H1 (cell line): ENCODE measurements at regions not wholly inside any gene's neighbourhood (a gene's known extent, or its start where the extent isn't known, plus 50 kb on each side); places are given as distances from the start of the nearest gene placed in this dataset.

Experiments
- CTCF ChIA-PET: fragments of 300-600 bp; sonication (Branson Sonifier 250); formaldehyde crosslinking; loops from one replicate; lab custom pipeline; 2021; ENCODE audit not compliant: partially characterized antibody; lab: Charles Lee
- POLR2A ChIA-PET: fragments of 300-600 bp; sonication (Branson Sonifier 250); formaldehyde crosslinking; loops from one replicate; lab custom pipeline; 2021; ENCODE audit warnings: inconsistent platforms; ENCODE audit not compliant: partially characterized antibody; lab: Charles Lee
- DNase-seq, 2 experiments: peaks; one replicate each; pipeline versions ENCODE4 v3.0.0 to v3.0.0-alpha.2; 2010 to 2022; ENCODE audit warnings: low spot score in 2 of 2, low read depth in 1 of 2, mixed read lengths in 1 of 2
- FAIRE-seq: peaks from 2 replicates; lab custom pipeline; 2011; peaks lifted over from hg19 to GRCh38; lab: Jason Lieb, UNC
- H2AFZ ChIP-seq: 2 replicates; pipeline ENCODE4 v1.8.1; 2012; ENCODE audit warnings: low read length, inconsistent platforms
- H2AK5ac ChIP-seq: 2 replicates; pipeline ENCODE4 v1.6.1; 2013; ENCODE audit warnings: low read depth, low read length
- H2BK120ac ChIP-seq: replicated peaks from 2 replicates; pipeline ENCODE3; 2013; ENCODE audit warnings: low read depth, low read length, inconsistent platforms
- H2BK12ac ChIP-seq: 2 replicates; pipeline ENCODE4 v1.6.1; 2013; ENCODE audit warnings: low read depth, low read length
- H2BK15ac ChIP-seq: 2 replicates; pipeline ENCODE4 v1.6.1; 2013; ENCODE audit warnings: low read length
- H2BK20ac ChIP-seq: 2 replicates; pipeline ENCODE4 v1.6.1; 2013; ENCODE audit warnings: low read length
- H2BK5ac ChIP-seq: 2 replicates; pipeline ENCODE4 v1.6.1; 2013; ENCODE audit warnings: low read depth, low read length
- H3K14ac ChIP-seq: 2 replicates; pipeline ENCODE4 v1.6.1; 2013; ENCODE audit warnings: inconsistent platforms; ENCODE audit not compliant: insufficient read length
- H3K18ac ChIP-seq: 2 replicates; pipeline ENCODE4 v1.6.1; 2013; ENCODE audit warnings: low read length; ENCODE audit errors: extremely low read depth
- H3K23ac ChIP-seq: 2 replicates; pipeline ENCODE4 v1.6.1; 2013; ENCODE audit warnings: inconsistent platforms; ENCODE audit not compliant: insufficient read length
- H3K23me2 ChIP-seq: 2 replicates; pipeline ENCODE4 v1.6.1; 2013; ENCODE audit warnings: low read depth, low read length
- H3K27ac ChIP-seq: 2 replicates; pipeline ENCODE4 v1.6.1; 2011; ENCODE audit warnings: low read depth, low read length, inconsistent platforms
- H3K27me3 ChIP-seq, 4 experiments: replicated peaks in 1 of 4; 1 replicate in 1 of 4; 2 replicates in 3 of 4; pipeline versions ENCODE4 v1.6.1 to v1.8.1; 2011 to 2013; ENCODE audit warnings: low read length in 3 of 4, mild to moderate bottlenecking in 3 of 4, inconsistent platforms in 2 of 4, mixed read lengths in 2 of 4, moderate library complexity in 1 of 4; ENCODE audit not compliant: control insufficient read depth in 3 of 4, insufficient read depth in 3 of 4; ENCODE audit errors: extremely low read depth in 1 of 4
- H3K36me3 ChIP-seq, 4 experiments: 2 replicates each; pipeline versions ENCODE4 v1.6.1 to v1.8.1; 2011 to 2013; ENCODE audit warnings: mild to moderate bottlenecking in 4 of 4, low read length in 3 of 4, moderate library complexity in 2 of 4, control low read depth in 1 of 4, inconsistent platforms in 1 of 4; ENCODE audit not compliant: insufficient read depth in 4 of 4, control insufficient read depth in 2 of 4
- H3K4ac ChIP-seq: replicated peaks from 2 replicates; pipeline ENCODE3; 2013; ENCODE audit warnings: low read length, low read depth, mixed read lengths, inconsistent platforms; ENCODE audit not compliant: insufficient read length
- H3K4me1 ChIP-seq, 4 experiments: replicated peaks in 1 of 4; 1 replicate in 1 of 4; 2 replicates in 3 of 4; pipeline versions ENCODE4 v1.6.1 to v1.8.1; 2011 to 2013; ENCODE audit warnings: low read length in 3 of 4, inconsistent platforms in 2 of 4, mixed read lengths in 1 of 4; ENCODE audit not compliant: insufficient read depth in 4 of 4, control insufficient read depth in 3 of 4
- H3K4me2 ChIP-seq, 2 experiments: 2 replicates each; pipeline versions ENCODE4 v1.6.1 to v1.8.1; 2011 to 2013; ENCODE audit warnings: low read depth in 2 of 2, low read length in 2 of 2, control low read depth in 1 of 2, inconsistent platforms in 1 of 2, mild to moderate bottlenecking in 1 of 2; ENCODE audit not compliant: insufficient read depth in 1 of 2
- H3K4me3 ChIP-seq, 4 experiments: fragments of 200-600, 300-600 bp in 1 of 4; sonication (generic), shearing (Covaris generic), sonication (Bioruptor Twin) in 1 of 4; 2 replicates each; pipeline versions ENCODE4 v1.5.1 to v1.8.1; 2011 to 2016; ENCODE audit warnings: low read length in 4 of 4, low read depth in 3 of 4, control low read depth in 2 of 4, inconsistent platforms in 2 of 4, mild to moderate bottlenecking in 2 of 4, mixed read lengths in 1 of 4, moderate library complexity in 1 of 4; ENCODE audit not compliant: insufficient read depth in 2 of 4; ENCODE audit errors: extremely low read depth in 1 of 4
- H3K56ac ChIP-seq: replicated peaks from 2 replicates; pipeline ENCODE3; 2013; ENCODE audit warnings: low read depth, mild to moderate bottlenecking, mixed read lengths, low read length, inconsistent platforms; ENCODE audit not compliant: insufficient read length
- H3K79me1 ChIP-seq: 2 replicates; pipeline ENCODE4 v1.6.1; 2013; ENCODE audit warnings: low read depth, low read length, control low read depth
- H3K79me2 ChIP-seq, 2 experiments: 2 replicates each; pipeline versions ENCODE4 v1.6.1 to v1.8.1; 2012 to 2013; ENCODE audit warnings: low read length in 2 of 2, mild to moderate bottlenecking in 2 of 2, inconsistent platforms in 1 of 2; ENCODE audit not compliant: insufficient read depth in 2 of 2, control insufficient read depth in 1 of 2
- H3K9ac ChIP-seq, 4 experiments: replicated peaks in 1 of 4; 1 replicate in 1 of 4; 2 replicates in 3 of 4; pipeline versions ENCODE4 v1.6.1 to v1.8.1; 2011 to 2013; ENCODE audit warnings: low read depth in 3 of 4, low read length in 3 of 4, control low read depth in 2 of 4, mild to moderate bottlenecking in 2 of 4, moderate library complexity in 2 of 4, inconsistent platforms in 1 of 4; ENCODE audit errors: extremely low read depth in 1 of 4
- H3K9me3 ChIP-seq, 2 experiments: 2 replicates each; pipeline versions ENCODE4 v1.6.1 to v1.8.1; 2012 to 2013; ENCODE audit warnings: mild to moderate bottlenecking in 2 of 2, moderate library complexity in 2 of 2, control low read depth in 1 of 2, inconsistent platforms in 1 of 2, low read depth in 1 of 2, low read length in 1 of 2, mixed read lengths in 1 of 2; ENCODE audit not compliant: insufficient read depth in 2 of 2
- H4K20me1 ChIP-seq, 2 experiments: replicated peaks in 1 of 2; 2 replicates each; pipeline versions ENCODE3 to v1.8.1; 2011 to 2013; ENCODE audit warnings: inconsistent platforms in 2 of 2, low read length in 2 of 2, mild to moderate bottlenecking in 1 of 2; ENCODE audit not compliant: insufficient read depth in 2 of 2, control insufficient read depth in 1 of 2
- H4K5ac ChIP-seq: 2 replicates; pipeline ENCODE4 v1.6.1; 2013; ENCODE audit warnings: low read length, low read depth, mixed read lengths, inconsistent platforms; ENCODE audit not compliant: insufficient read length
- H4K8ac ChIP-seq: 2 replicates; pipeline ENCODE4 v1.8.0; 2013; ENCODE audit warnings: mild to moderate bottlenecking, moderate library complexity, low read length, inconsistent platforms; ENCODE audit not compliant: insufficient read depth; ENCODE audit errors: extremely low read depth
- H4K91ac ChIP-seq: replicated peaks from 2 replicates; pipeline ENCODE3; 2013; ENCODE audit warnings: low read length, mixed read lengths, inconsistent platforms; ENCODE audit not compliant: insufficient read length
- CEBPB ChIP-seq: IDR thresholded peaks from 2 replicates; pipeline ENCODE4 v1.6.1; 2012; ENCODE audit warnings: low read depth, low read length
- CREB1 ChIP-seq: IDR thresholded peaks from 2 replicates; pipeline ENCODE4 v1.6.1; 2012; ENCODE audit warnings: inconsistent platforms
- GTF2F1 ChIP-seq: IDR thresholded peaks from 2 replicates; pipeline ENCODE4 v1.6.1; 2012; ENCODE audit warnings: low read depth, low read length, improper control_type of control experiment, borderline replicate concordance
- RAD21 ChIP-seq, 2 experiments: IDR thresholded peaks in 1 of 2; conservative IDR thresholded peaks in 1 of 2; 2 replicates each; pipeline ENCODE4 v1.6.1; 2011; ENCODE audit warnings: low read depth in 2 of 2, low read length in 2 of 2, improper control_type of control experiment in 1 of 2, inconsistent platforms in 1 of 2, mild to moderate bottlenecking in 1 of 2, moderate library complexity in 1 of 2
- SAP30 ChIP-seq: fragments of 300-600 bp; sonication (generic); IDR thresholded peaks from 2 replicates; pipeline ENCODE4 v1.7.1; 2012; ENCODE audit warnings: low read length, moderate library complexity, mild to moderate bottlenecking, inconsistent platforms; ENCODE audit not compliant: insufficient read depth, insufficient replicate concordance
- TAF1 ChIP-seq: IDR thresholded peaks from 2 replicates; pipeline ENCODE4 v1.6.1; 2011; ENCODE audit warnings: mild to moderate bottlenecking, low read depth, low read length
- TBP ChIP-seq: IDR thresholded peaks from 2 replicates; pipeline ENCODE4 v1.6.1; 2011; ENCODE audit warnings: low read depth, low read length, improper control_type of control experiment
- USF2 ChIP-seq: IDR thresholded peaks from 2 replicates; pipeline ENCODE4 v1.6.1; 2011; ENCODE audit warnings: low read length, improper control_type of control experiment
- WGBS, 2 experiments: shearing (Covaris generic) in 1 of 2; methylation state at CpG; one replicate each; pipeline versions ENCODE4 v1.1.6 to v1.1.7; 2013 to 2015; ENCODE audit warnings: low lambda C conversion rate in 2 of 2, mixed read lengths in 2 of 2, inconsistent platforms in 1 of 2, low coverage in 1 of 2, missing lambda C conversion rate in 1 of 2; ENCODE audit not compliant: insufficient replicate concordance in 2 of 2, insufficient coverage in 1 of 2, insufficient read length in 1 of 2; ENCODE audit errors: extremely low coverage in 1 of 2, missing lambda C conversion rate in 1 of 2; 5-methylcytosine and 5-hydroxymethylcytosine counted together

DNA sequence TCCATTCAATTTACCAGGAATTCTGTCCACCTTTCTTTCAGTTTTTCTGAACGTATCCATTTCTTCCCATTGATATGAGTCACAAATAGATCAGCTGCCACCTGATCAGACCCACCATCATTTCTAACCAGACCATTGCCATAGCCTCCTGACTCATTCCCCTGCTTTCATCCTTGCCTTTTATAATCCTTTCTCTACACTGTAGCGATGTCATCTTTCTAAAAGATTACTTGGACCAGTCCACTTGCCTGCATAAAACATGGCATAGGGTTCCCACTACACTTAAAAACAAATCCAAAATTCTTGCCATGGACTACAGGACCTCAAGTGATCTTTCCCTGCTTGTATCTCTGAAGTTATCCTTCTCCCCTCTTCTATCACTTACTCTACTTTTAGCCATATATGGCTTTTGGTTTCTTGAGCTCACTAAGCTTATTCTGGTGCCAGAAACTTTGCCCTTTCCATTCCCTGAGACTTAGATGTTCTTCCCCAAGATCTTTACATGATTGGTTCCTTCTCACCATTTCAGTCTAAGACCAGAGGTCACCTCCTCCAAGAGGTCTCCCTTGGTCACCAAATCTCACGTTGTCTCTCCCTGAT, 149.5 kb upstream of the KRR1 start:
- ChIA-PET POLR2A (no interaction called here), CTCF (no interaction called here)
- Histone ChIP-seq H3K14ac (no peak overlapping the region), H2BK120ac (no peak overlapping the region), H2BK12ac (no peak overlapping the region), H3K36me3 (no peaks in the 10 kb centered on the region), H4K5ac (no peak overlapping the region), H3K23me2 (no peaks in the 10 kb centered on the region), H4K8ac (no peak overlapping the region), H4K91ac (no peak overlapping the region), H3K79me1 (no peaks in the 10 kb centered on the region), H3K4me2 (no peak overlapping the region), H3K4ac (no peak overlapping the region), H3K4me1 (no peaks in the 10 kb centered on the region), H3K9me3 (no peaks in the 10 kb centered on the region), H3K56ac (no peak overlapping the region), H2BK15ac (no peak overlapping the region), H2AFZ (no peak overlapping the region), H3K4me3 (no peak overlapping the region), H3K23ac (no peak overlapping the region), H2BK5ac (no peak overlapping the region), H3K27me3 (no peaks in the 10 kb centered on the region; a peak in 1 of 7 replicates), H3K9ac (no peak overlapping the region), H3K79me2 (no peaks in the 10 kb centered on the region), H2BK20ac (no peak overlapping the region), H2AK5ac (no peak overlapping the region), H3K18ac (no peak overlapping the region), H3K27ac (no peak overlapping the region), H4K20me1 (no peaks in the 10 kb centered on the region)
- TF ChIP-seq TAF1 (no peak), GTF2F1 (no peak), CREB1 (no peak), USF2 (no peak), TBP (no peak), RAD21 (IDR thresholded peaks at IDR 0.05 in 1 of 2, conservative IDR thresholded peaks at IDR 0.05 in 1 of 2; ENCODE audit: low read depth in 2 of 2, low read length in 2 of 2) (no peak), CEBPB (no peak), SAP30 (no peak)
- DNase-seq (no peak), FAIRE-seq (no peak)
- WGBS, 2 experiments, result 80% methylated on average over 3 of the region's 3 CpGs; no CpG with 5 or more reads in 1 of the 2 experiments
